SK-N-MC (cell line): ENCODE measurements at regions not wholly inside any gene's neighbourhood (a gene's known extent, or its start where the extent isn't known, plus 50 kb on each side); places are given as distances from the start of the nearest gene placed in this dataset.

Experiments
- DNase-seq: peaks from one replicate; pipeline ENCODE4 v3.0.0-alpha.2; 2011; ENCODE audit warnings: low read depth, low spot score
- H3K27ac ChIP-seq: fragments of 200-600 bp; sonication (generic); 2 replicates; pipeline ENCODE4 v1.5.1; 2016; ENCODE audit warnings: mixed run types
- H3K36me3 ChIP-seq: fragments of 200-600 bp; sonication (generic); 2 replicates; pipeline ENCODE4 v1.6.1; 2017; ENCODE audit warnings: antibody characterized with exemption, low read length, mixed read lengths; ENCODE audit not compliant: insufficient read depth
- H3K4me3 ChIP-seq: fragments of 200-600 bp; sonication (generic); 2 replicates; pipeline ENCODE4 v1.5.1; 2016
- H3K9ac ChIP-seq: fragments of 200-600 bp; sonication (generic); 2 replicates; pipeline ENCODE4 v1.8.0; 2017; ENCODE audit warnings: mixed run types, mixed read lengths; ENCODE audit not compliant: insufficient read length
- H3K9me3 ChIP-seq: fragments of 200-600 bp; sonication (generic); 2 replicates; pipeline ENCODE4 v1.6.1; 2017; ENCODE audit warnings: low read depth, mild to moderate bottlenecking, antibody characterized with exemption, low read length, moderate library complexity, mixed read lengths
- EZH2 ChIP-seq: fragments of 200-600 bp; sonication (generic); IDR thresholded peaks from one replicate; pipeline ENCODE4 v1.6.1; 2017; ENCODE audit warnings: antibody characterized with exemption
- FOXP2 ChIP-seq: optimal IDR thresholded peaks from 2 replicates; pipeline ENCODE3; 2011; ENCODE audit warnings: mild to moderate bottlenecking, moderate library complexity; ENCODE audit not compliant: insufficient read depth; ENCODE audit errors: extremely low read length, control extremely low read depth
- POLR2AphosphoS5 ChIP-seq: IDR thresholded peaks from 2 replicates; pipeline ENCODE4 v1.6.1; 2012; ENCODE audit warnings: mild to moderate bottlenecking, low read depth, low read length, borderline replicate concordance

DNA sequence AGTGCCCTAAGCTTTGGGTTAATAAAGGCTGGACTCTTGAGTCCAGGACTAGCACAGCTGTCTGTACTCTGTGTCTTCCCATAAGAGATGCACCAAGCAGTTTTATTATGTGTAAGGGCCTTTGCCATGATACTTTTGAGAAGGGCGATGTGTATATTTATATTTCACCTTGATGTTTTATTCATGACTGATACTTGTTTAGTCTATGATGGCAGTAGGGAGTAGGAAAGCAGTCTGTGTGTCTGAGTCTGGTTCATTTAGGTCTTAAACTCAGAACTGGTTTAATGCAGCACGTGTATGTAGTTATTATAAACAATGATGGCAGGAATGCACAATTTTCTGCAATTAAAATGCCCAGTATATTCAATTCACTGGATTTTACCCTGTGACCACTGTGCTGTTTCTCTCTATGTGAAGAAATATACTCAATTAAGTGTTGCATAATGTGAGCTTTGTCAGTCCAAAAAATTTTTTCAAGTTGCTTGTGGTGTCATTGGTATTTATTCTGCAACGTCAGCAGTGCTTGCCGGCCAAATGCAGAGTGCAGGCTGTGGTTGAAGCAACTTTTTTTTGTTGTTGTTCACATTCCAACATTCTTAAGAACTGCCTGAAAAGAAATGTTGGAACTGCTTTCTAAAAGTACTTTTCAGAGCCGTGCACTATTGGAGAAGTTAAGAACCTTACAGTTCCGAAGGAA lies 423.7 kb upstream of the SEMA6D start:
- H3K36me3 ChIP-seq = no peaks in the 10 kb centered on the region
- TF ChIP-seq EZH2 (no peak), FOXP2 (peak; percentile 92), POLR2AphosphoS5 (peak; percentile 42; the same call in 1 of the 2 replicates)
- peak overlapping the region; percentile 66 for H3K9ac ChIP-seq
- peak overlapping the region; percentile 52 for H3K4me3 ChIP-seq
- H3K9me3 ChIP-seq = no peaks in the 10 kb centered on the region
- peak overlapping the region; percentile 96 for H3K27ac ChIP-seq
- peak; percentile 92 for DNase-seq

DNA sequence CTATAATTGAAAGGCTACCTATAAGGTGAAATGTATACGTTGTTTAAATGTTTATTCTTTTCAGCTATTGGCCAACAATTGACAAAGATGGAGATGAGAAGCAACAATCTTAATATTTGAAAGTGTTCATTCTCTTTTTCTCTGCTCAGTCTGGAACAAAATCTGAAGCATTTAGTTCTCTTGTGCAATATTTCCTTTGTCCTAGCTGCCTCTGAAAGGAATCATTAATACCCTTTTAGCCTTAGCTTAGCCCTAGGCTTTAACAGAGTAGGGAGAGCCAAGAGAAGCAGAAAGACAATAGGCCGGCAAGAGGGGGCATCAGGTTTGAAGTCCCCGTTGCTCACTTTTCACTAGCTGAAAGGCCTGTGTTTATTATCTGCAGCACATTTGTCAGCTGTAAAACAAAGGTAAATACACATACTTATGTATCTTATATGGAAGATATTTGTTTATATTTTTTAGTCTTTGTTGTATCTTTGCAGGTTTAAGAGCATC lies 422.5 kb upstream of the SEMA6D start:
- Histone ChIP-seq H3K27ac (peak overlapping the region; percentile 96), H3K9me3 (no peaks in the 10 kb centered on the region), H3K4me3 (no peak overlapping the region), H3K9ac (peak overlapping the region; percentile 66), H3K36me3 (no peaks in the 10 kb centered on the region)
- DNase-seq = no peak
- no peak for TF ChIP-seq FOXP2
- TF ChIP-seq POLR2AphosphoS5 = no peak
- TF ChIP-seq EZH2 = no peak

DNA sequence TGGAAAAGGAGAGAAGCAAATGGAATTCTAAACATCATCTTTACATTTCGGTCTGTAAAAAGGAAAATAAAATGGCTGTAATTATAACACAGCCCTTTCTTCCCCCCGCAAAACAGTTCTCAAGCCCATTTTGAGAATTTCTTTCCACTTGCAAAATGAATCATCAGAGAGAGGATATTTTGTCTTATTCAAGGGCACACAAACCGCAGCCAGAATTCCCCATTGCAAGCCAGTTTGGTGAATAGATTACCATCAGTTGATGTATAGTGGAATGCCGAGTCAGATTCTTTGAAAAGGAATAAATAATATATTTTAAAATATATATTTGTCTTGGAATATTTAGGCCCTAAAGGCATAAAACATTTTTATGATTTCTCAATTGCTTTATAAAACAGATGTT lies 420.4 kb upstream of the SEMA6D start:
- no peak for DNase-seq
- peak overlapping the region; percentile 58 for H3K4me3 ChIP-seq
- H3K36me3 ChIP-seq = no peaks in the 10 kb centered on the region
- TF ChIP-seq FOXP2 = no peak
- TF ChIP-seq EZH2 = no peak
- no peak for TF ChIP-seq POLR2AphosphoS5
- H3K9ac ChIP-seq = peak overlapping the region; percentile 58
- peak overlapping the region; percentile 96 for H3K27ac ChIP-seq
- H3K9me3 ChIP-seq = no peaks in the 10 kb centered on the region

DNA sequence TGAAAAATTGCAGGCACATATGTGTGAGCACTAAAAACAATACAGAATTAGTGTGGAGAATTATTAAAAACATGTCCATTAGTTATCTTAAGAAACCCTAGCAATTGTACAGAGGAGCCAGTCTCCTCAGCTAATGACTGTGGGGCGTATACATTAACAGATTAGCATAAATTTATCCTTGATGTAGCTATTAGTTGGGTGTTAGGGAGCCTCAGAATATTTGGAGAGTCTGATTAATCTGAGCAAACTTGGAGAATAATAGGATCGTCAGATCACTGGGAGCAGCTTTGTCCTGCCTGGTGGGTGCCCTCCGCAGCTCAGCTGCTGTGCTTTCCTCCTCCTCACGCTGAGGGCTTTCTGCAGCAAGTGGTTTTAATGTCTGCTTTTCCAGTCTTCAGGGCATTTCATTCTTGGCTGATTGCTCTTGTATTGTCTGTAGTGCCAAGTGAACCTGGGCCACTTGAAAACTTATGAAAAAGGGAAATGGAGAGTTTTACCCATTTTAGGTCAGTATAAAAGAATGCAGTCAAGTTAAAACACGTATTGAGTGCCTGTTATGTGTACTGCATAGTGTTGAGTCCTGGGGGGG lies 417.4 kb upstream of the SEMA6D start:
- no peak for DNase-seq
- Histone ChIP-seq H3K9me3 (no peaks in the 10 kb centered on the region), H3K4me3 (peak overlapping the region; percentile 34), H3K9ac (no peak overlapping the region), H3K27ac (peak overlapping the region; percentile 44; the same call in 1 of the 2 replicates), H3K36me3 (no peaks in the 10 kb centered on the region)
- TF ChIP-seq POLR2AphosphoS5 = no peak
- TF ChIP-seq FOXP2 = no peak

DNA sequence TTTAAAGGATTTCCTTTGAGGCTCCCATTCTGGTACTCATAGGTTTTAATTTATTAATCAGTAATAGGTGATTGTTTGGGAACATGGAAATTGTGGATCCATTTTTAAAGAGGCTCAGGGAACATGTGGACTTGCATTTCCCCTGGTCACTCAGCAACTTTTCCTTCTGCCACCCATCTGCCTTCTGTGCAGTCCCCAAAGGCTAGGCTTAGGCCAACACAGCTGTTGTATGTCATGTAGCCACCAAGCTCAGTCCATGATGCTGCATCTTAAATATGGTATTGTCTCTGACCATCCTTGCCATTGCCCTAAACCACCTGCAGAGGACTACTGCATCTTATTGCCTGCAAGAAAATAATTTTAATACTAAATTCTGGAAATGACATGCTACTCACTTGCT lies 416.7 kb upstream of the SEMA6D start:
- TF ChIP-seq POLR2AphosphoS5 (no peak), FOXP2 (no peak), EZH2 (no peak)
- Histone ChIP-seq H3K36me3 (no peaks in the 10 kb centered on the region), H3K4me3 (no peak overlapping the region), H3K27ac (no peak overlapping the region), H3K9me3 (no peaks in the 10 kb centered on the region), H3K9ac (no peak overlapping the region)
- DNase-seq = no peak

DNA sequence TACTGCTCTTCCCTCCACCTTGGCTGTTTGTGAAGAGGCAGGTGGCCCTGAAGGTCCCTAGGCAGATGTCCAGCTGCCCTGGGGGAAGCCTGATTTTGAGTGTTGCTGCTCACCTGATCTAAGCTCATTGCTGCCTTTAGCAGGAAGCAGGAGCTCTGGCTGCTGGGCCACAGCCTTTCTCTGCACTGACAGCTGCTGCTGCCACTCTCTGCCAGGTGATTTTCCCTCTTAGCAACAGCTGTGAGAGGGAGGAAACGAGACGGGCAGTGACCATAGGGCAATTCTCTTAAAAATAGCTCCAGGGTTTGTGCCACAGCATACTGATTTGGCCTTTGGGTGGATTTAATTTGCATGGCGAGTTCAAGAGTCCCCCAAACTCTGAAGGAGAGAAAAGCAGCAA lies 415.8 kb upstream of the SEMA6D start:
- no peak overlapping the region for H3K27ac ChIP-seq
- no peaks in the 10 kb centered on the region for H3K9me3 ChIP-seq

DNA sequence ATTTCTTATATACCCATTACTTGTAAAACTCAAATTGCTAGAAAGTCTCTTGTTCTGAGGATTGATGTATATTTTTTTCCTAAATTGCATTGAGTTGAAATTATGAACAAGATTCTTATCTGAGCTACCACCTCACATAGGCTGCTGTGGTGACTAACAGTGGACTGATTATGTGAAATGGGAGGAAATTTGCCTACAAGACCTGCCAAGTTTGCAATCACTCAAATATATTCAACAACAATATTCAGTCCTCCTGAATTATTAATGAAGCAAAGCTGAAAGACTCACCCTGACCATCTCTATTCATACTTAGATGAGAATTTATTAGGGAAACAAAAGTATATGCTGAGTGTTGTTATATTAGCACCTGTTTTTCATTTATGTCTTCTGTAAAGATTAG lies 412.6 kb upstream of the SEMA6D start:
- H3K9me3 ChIP-seq = no peaks in the 10 kb centered on the region
- H3K4me3 ChIP-seq = no peak overlapping the region; the same call in 1 of the 2 replicates
- no peak overlapping the region for H3K9ac ChIP-seq
- H3K36me3 ChIP-seq = no peaks in the 10 kb centered on the region
- TF ChIP-seq EZH2 (no peak), FOXP2 (no peak), POLR2AphosphoS5 (no peak)
- DNase-seq = no peak
- peak overlapping the region; percentile 61; the same call in 1 of the 2 replicates for H3K27ac ChIP-seq

More for the DNA sequence above, 415.8 kb upstream of the SEMA6D start:
- Histone ChIP-seq H3K36me3 (no peaks in the 10 kb centered on the region), H3K4me3 (no peak overlapping the region), H3K9ac (no peak overlapping the region)
- no peak for TF ChIP-seq POLR2AphosphoS5
- no peak for TF ChIP-seq FOXP2
- no peak for TF ChIP-seq EZH2
- no peak for DNase-seq

DNA sequence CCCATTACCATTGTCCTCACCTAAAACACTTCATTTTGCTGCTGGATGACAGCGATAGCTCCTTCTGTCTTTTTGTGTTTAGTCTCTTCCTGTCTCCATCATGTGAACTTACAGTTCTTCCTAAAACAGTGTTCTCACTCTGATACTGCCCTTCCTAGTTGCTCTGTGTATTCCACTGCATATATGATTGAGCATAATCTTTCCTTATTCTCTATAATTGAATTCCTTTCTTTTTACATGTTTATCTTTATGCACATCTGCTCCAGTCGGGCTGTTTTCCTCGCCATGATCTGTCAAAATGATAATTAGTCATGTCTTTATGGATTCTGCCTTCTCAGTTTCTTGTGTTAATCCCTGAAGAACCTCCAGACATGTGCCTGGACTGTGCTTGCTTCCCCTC lies 405.1 kb upstream of the SEMA6D start:
- Histone ChIP-seq H3K9me3 (no peaks in the 10 kb centered on the region), H3K4me3 (peak overlapping the region; percentile 53), H3K36me3 (no peaks in the 10 kb centered on the region), H3K9ac (no peak overlapping the region), H3K27ac (peak overlapping the region; percentile 45; the same call in 1 of the 2 replicates)
- TF ChIP-seq FOXP2 (no peak), EZH2 (no peak), POLR2AphosphoS5 (no peak)
- DNase-seq = no peak
